Hepatocyte (in vitro differentiated cells): ENCODE measurements at regions not wholly inside any gene's neighbourhood (a gene's known extent, or its start where the extent isn't known, plus 50 kb on each side); places are given as distances from the start of the nearest gene placed in this dataset.
A peak's percentile ranks its signal among the peaks of the same experiment; 100 is the strongest.

ENCODE experiments used
- DNase-seq: peaks from one replicate; pipeline ENCODE4 v3.0.0-alpha.2; 2016; ENCODE audit warnings: low spot score
- H2AFZ ChIP-seq: fragments of 200-600 bp; sonication (generic); 2 replicates; pipeline ENCODE4 v1.6.0; 2016; ENCODE audit warnings: antibody characterized with exemption, mild to moderate bottlenecking
- H3K27ac ChIP-seq: fragments of 200-600 bp; sonication (generic); 2 replicates; pipeline ENCODE4 v1.5.1; 2016; ENCODE audit warnings: mild to moderate bottlenecking
- H3K27me3 ChIP-seq: fragments of 200-600 bp; sonication (generic); 2 replicates; pipeline ENCODE4 v1.6.1; 2016
- H3K36me3 ChIP-seq: fragments of 200-600 bp; sonication (generic); replicated peaks from 2 replicates; pipeline ENCODE4 v1.5.1; 2016; ENCODE audit warnings: low read depth; ENCODE audit not compliant: insufficient read depth
- H3K4me1 ChIP-seq: fragments of 200-600 bp; sonication (generic); 2 replicates; pipeline ENCODE4 v1.5.1; 2016; ENCODE audit warnings: mild to moderate bottlenecking, moderate library complexity; ENCODE audit not compliant: insufficient read depth
- H3K4me2 ChIP-seq: fragments of 200-600 bp; sonication (generic); 2 replicates; pipeline ENCODE4 v1.6.0; 2016
- H3K4me3 ChIP-seq: fragments of 200-600 bp; sonication (generic); 2 replicates; pipeline ENCODE4 v1.5.1; 2016; ENCODE audit warnings: mild to moderate bottlenecking
- H3K79me2 ChIP-seq: fragments of 200-600 bp; sonication (generic); 2 replicates; pipeline ENCODE4 v1.6.0; 2017; ENCODE audit warnings: mild to moderate bottlenecking
- H3K9me2 ChIP-seq: fragments of 200-600 bp; sonication (generic); replicated peaks from 2 replicates; pipeline ENCODE4 v1.6.0; 2017; ENCODE audit warnings: mild to moderate bottlenecking; ENCODE audit not compliant: insufficient read depth
- H3K9me3 ChIP-seq: fragments of 200-600 bp; sonication (generic); 2 replicates; pipeline ENCODE4 v1.5.1; 2016; ENCODE audit warnings: low read depth, mild to moderate bottlenecking
- H4K20me1 ChIP-seq: fragments of 200-600 bp; sonication (generic); 2 replicates; pipeline ENCODE4 v1.6.0; 2016; ENCODE audit warnings: mild to moderate bottlenecking; ENCODE audit not compliant: insufficient read depth, poor library complexity, severe bottlenecking
- EZH2 ChIP-seq: fragments of 200-600 bp; sonication (generic); IDR thresholded peaks from 2 replicates; pipeline ENCODE4 v1.6.1; 2016; ENCODE audit warnings: antibody characterized with exemption, mild to moderate bottlenecking, borderline replicate concordance
- EZH2phosphoT487 ChIP-seq: fragments of 200-600 bp; sonication (generic); IDR thresholded peaks from one replicate; pipeline ENCODE4 v1.6.1; 2018; ENCODE audit warnings: antibody characterized with exemption, mild to moderate bottlenecking, low read depth, moderate library complexity; ENCODE audit not compliant: unreplicated experiment, severe bottlenecking
- WGBS: methylation state at CpG from one replicate; pipeline ENCODE4 v1.1.6; 2016; ENCODE audit warnings: low lambda C conversion rate; ENCODE audit errors: missing lambda C conversion rate; 5-methylcytosine and 5-hydroxymethylcytosine counted together
- TF ChIP-seq, protein P1 (sequence below): fragments of 200-600 bp; sonication (generic); IDR thresholded peaks from 2 replicates; pipeline ENCODE4 v1.5.1; 2016; ENCODE audit warnings: antibody characterized with exemption, mild to moderate bottlenecking; ENCODE audit not compliant: poor library complexity

DNA sequence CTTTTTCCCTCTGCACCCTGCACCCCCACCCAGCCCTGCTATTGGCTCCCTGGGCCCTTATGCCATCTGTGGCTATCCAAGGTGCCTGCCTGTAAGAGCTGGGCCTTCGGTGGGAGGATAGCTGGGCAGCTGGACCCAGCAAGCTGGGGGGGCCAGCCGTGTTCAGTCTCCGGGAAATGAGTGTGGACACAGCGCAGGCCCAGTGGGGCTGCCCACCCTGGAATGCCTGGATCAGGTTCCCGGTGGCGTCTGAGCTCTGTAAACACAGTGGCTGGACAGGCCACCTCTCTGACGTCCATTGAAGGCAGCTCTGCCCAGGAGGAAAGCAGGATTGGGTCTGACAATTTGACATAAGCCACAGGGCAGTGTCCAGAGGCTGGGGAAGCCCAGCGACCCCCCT is 127.8 kb downstream of the FOXD2 start:
- no peak overlapping the region for H3K4me3 ChIP-seq
- H3K4me2 ChIP-seq, result no peak overlapping the region
- H4K20me1 ChIP-seq, result no peaks in the 10 kb centered on the region
- no peak overlapping the region for H3K27ac ChIP-seq
- WGBS, result 55% methylated on average over 7 of the region's 8 CpGs
- TF ChIP-seq EZH2 (no peak), EZH2phosphoT487 (no peak)
- TF ChIP-seq, protein P1, sequence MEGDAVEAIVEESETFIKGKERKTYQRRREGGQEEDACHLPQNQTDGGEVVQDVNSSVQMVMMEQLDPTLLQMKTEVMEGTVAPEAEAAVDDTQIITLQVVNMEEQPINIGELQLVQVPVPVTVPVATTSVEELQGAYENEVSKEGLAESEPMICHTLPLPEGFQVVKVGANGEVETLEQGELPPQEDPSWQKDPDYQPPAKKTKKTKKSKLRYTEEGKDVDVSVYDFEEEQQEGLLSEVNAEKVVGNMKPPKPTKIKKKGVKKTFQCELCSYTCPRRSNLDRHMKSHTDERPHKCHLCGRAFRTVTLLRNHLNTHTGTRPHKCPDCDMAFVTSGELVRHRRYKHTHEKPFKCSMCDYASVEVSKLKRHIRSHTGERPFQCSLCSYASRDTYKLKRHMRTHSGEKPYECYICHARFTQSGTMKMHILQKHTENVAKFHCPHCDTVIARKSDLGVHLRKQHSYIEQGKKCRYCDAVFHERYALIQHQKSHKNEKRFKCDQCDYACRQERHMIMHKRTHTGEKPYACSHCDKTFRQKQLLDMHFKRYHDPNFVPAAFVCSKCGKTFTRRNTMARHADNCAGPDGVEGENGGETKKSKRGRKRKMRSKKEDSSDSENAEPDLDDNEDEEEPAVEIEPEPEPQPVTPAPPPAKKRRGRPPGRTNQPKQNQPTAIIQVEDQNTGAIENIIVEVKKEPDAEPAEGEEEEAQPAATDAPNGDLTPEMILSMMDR, result no peak
- H3K79me2 ChIP-seq, result no peaks in the 10 kb centered on the region
- peaks cover 35% of the 10 kb centered on the region for H3K4me1 ChIP-seq
- H3K27me3 ChIP-seq, result no peaks in the 10 kb centered on the region
- no peak overlapping the region for H2AFZ ChIP-seq
- H3K36me3 ChIP-seq, result no peaks in the 10 kb centered on the region
- no peak for DNase-seq
- no peaks in the 10 kb centered on the region for H3K9me2 ChIP-seq
- H3K9me3 ChIP-seq, result no peaks in the 10 kb centered on the region

DNA sequence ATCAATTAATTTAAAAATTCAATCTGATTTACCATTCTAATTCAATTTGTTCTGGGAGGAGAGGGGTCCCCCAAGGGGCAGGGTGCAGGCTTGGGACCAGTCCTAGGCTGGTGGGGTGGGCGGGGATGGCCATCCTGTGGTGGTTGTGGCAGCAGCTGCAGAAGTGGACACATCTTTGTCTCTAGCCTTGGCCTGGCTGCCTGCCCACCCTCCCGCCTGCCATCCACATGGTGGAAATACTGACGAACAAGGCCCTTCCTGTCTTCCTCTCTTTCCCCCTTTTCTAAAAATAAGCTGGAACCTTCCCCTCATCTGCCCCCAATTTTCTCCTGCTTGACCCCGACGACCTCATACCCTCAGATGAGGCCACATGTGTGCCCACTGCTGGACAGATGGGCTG is 130.9 kb downstream of the FOXD2 start:
- H3K9me3 ChIP-seq, result no peaks in the 10 kb centered on the region
- TF ChIP-seq EZH2 (no peak), EZH2phosphoT487 (no peak)
- TF ChIP-seq, protein P1, result no peak
- H4K20me1 ChIP-seq, result no peaks in the 10 kb centered on the region
- no peak overlapping the region for H2AFZ ChIP-seq
- DNase-seq, result no peak
- H3K4me1 ChIP-seq, result peaks cover 30% of the 10 kb centered on the region
- H3K4me3 ChIP-seq, result no peak overlapping the region
- no peaks in the 10 kb centered on the region for H3K9me2 ChIP-seq
- WGBS, result 70% methylated on average over 4 of the region's 5 CpGs
- no peaks in the 10 kb centered on the region for H3K36me3 ChIP-seq
- no peak overlapping the region for H3K4me2 ChIP-seq
- no peaks in the 10 kb centered on the region for H3K27me3 ChIP-seq
- no peak overlapping the region for H3K27ac ChIP-seq
- H3K79me2 ChIP-seq, result no peaks in the 10 kb centered on the region

DNA sequence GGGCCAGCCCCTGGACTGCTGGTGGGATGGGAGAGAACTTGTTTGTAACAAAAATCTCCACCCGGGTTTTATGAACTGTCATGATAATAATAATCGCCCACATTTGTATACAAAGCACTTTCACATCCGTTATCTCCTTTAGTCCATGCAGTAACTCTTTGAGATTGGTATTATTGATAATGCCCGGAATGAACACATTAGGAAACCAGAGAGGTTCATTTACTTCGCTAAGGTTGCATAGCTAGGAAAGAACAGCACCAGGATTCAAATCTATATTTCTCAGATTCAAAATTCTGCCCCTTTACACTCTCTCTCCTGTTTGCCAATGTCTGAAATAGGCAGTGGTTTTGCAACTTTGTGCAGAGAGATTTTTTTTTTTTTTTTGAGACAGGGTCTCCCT is 131.4 kb downstream of the FOXD2 start:
- H3K4me3 ChIP-seq, result no peak overlapping the region
- no peaks in the 10 kb centered on the region for H3K27me3 ChIP-seq
- no peak overlapping the region for H2AFZ ChIP-seq
- peak overlapping the region; percentile 60 for H3K27ac ChIP-seq
- H3K9me2 ChIP-seq, result no peaks in the 10 kb centered on the region
- no peak for DNase-seq
- H3K9me3 ChIP-seq, result no peaks in the 10 kb centered on the region
- H3K36me3 ChIP-seq, result no peaks in the 10 kb centered on the region
- TF ChIP-seq EZH2phosphoT487 (no peak), EZH2 (no peak)
- TF ChIP-seq, protein P1, result no peak
- 54% methylated on average over 5 of the region's 5 CpGs for WGBS
- H3K4me2 ChIP-seq, result peak overlapping the region; percentile 21
- H3K4me1 ChIP-seq, result peaks cover 28% of the 10 kb centered on the region
- H3K79me2 ChIP-seq, result no peaks in the 10 kb centered on the region
- no peaks in the 10 kb centered on the region for H4K20me1 ChIP-seq

DNA sequence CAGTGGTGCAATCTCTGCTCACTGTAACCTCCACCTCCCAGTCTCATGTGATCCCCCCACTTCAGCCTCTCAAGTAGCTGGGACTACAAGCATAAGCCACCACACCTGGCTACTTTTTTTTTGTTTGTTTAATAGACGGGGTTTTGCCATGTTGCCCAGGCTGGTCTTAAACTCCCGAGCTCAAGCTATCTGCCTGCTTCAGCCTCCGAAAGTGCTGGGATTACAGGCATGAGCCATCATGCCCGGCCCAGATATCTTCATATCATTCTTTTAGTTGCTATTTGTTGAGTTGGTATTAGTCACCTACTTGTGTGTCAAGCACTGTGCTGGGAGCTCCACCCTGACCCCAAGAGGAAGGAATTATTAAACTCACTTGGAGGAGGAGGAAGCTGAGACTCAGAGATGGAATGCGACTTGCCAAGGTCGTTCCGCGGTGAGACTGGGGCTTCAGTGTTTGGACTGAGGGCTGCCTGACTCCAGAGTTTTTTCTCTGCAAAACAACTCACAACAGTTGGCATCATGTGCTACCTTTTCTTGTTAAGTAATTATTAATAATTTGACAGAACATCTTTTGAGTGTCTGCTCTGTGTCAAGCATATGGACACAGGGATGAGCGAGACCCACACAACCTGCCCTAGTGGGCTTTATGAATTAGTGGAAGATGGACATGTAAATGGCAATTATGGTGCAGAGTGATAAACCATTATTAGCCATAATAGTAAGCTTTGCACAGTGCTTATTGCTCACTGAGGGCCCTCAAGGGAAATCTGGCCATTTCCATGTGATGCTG is 132.0 kb downstream of the FOXD2 start:
- Histone ChIP-seq H3K9me2 (no peaks in the 10 kb centered on the region), H3K27me3 (no peaks in the 10 kb centered on the region), H2AFZ (no peak overlapping the region), H4K20me1 (no peaks in the 10 kb centered on the region), H3K4me3 (no peak overlapping the region), H3K4me1 (peaks cover 22% of the 10 kb centered on the region), H3K4me2 (peak overlapping the region; percentile 23), H3K27ac (peak overlapping the region; percentile 60), H3K79me2 (no peaks in the 10 kb centered on the region), H3K36me3 (no peaks in the 10 kb centered on the region), H3K9me3 (no peaks in the 10 kb centered on the region)
- no peak for TF ChIP-seq EZH2
- TF ChIP-seq, protein P1, result peak; percentile 66
- peak; percentile 88 for DNase-seq
- WGBS, result 22% methylated on average over 9 of the region's 9 CpGs
